GM19468 (cell line): ENCODE measurements at regions not wholly inside any gene's neighbourhood (a gene's known extent, or its start where the extent isn't known, plus 50 kb on each side); places are given as distances from the start of the nearest gene placed in this dataset.
"Not testable (repeated sequence)": the region's sequence is repeated elsewhere in the genome, so short reads cannot be mapped to it uniquely, and the experiment has no call there.

ENCODE experiments used
- ATAC-seq: cut with Tn5 transposase; IDR thresholded peaks from one replicate; pipeline ENCODE4 v1.9.1; 2021; ENCODE audit warnings: mild to moderate bottlenecking, moderate library complexity, moderate number of reproducible peaks; ENCODE audit not compliant: unreplicated experiment; ENCODE audit errors: extremely low read depth

- no peak for ATAC-seq
Measured at GRCh38 chr7:10474048-10474447, 499.6 kb upstream of the PHF14 start.

DNA sequence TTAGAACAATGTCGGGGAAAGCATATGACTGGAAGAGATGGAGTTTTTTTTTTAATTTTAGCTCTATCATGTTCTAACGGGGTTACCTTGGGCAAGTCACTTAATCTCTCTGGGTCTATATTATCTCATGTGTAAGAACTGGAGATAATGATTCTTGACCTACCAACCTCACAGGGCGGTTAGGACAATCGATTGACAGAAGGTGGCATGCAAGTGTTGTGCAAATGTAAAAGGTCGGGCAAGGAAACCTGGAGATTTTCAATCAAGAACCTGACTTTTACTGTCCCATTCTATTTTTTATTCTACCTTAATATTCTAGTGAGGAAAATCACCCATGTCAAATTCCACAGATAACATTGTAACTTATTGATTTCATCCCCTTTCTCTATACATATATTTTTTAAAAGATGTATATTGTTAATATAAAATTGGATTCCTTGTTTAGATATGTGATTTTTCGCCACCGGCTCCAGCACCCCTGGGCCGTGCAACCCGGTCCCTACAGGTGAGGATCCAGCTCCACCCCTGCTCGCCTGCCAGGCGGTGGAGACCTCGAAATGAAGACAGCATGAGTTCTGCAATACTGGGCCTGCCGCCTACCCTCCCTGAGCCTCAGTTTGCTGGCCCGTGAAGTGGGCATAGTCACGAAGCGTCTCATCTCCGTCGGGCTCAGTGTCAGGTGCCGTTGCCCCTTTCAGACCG lies 497.6 kb upstream of the PHF14 start:
- ATAC-seq: no peak

GRCh38 chr7:10476642-10477041 lies 497.0 kb upstream of the PHF14 start:
- ATAC-seq: no peak

GRCh38 chr7:10483671-10484070 lies 490.0 kb upstream of the PHF14 start:
- ATAC-seq: no peak

GRCh38 chr7:10484767-10485166 lies 488.9 kb upstream of the PHF14 start:
- ATAC-seq: no peak

DNA sequence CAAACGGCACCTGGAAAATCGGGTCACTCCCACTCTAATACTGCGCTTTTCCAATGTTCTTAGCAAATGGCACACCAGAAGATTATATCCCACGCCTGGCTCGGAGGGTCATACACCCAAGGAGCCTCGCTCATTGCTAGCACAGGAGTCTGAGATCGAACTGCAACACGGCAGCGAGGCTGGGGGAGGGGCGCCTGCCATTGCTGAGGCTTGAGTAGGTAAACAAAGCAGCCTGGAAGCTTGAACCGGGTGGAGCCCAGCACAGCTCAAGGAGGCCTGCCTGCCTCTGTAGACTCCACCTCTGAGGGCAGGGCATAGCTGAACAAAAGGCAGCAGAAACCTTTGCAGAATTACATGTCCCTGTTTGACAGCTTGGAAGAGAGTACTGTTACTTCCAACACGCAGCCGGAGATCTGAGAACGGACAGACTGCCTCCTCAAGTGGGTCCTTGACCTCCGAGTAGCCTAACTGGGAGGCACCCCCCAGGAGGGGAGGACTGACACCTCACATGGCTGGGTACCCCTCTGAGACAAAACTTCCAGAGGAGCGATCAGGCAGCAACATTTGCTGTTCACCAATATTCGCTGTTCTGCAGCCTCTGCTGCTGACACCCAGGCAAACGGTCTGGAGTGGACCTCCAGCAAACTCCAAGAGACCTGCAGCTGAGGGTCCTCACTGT lies 472.3 kb upstream of the PHF14 start:
- not testable (repeated sequence) for ATAC-seq

GRCh38 chr7:10507032-10507431 lies 466.6 kb upstream of the PHF14 start:
- no peak for ATAC-seq

GRCh38 chr7:10521306-10521705 lies 452.4 kb upstream of the PHF14 start:
- ATAC-seq: no peak

DNA sequence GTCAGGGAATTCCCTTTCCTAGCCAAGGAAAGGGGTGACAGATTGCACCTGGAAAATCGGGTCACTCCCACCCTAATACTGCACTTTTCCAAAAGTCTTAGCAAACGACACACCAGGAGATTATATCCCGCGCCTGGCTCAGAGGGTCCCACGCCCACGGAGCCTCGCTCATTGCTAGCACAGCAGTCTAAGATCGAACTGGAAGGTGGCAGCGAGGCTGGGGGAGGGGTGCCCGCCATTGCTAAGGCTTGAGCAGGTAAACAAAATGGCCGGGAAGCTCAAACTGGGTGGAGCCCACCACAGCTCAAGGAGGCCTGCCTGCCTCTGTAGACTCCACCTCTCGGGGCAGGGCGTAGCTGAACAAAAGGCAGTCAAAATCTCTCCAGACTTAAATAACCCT lies 440.2 kb upstream of the PHF14 start:
- not testable (repeated sequence) for ATAC-seq

- ATAC-seq: no peak
Measured at GRCh38 chr7:10536561-10536960, 437.1 kb upstream of the PHF14 start.

DNA sequence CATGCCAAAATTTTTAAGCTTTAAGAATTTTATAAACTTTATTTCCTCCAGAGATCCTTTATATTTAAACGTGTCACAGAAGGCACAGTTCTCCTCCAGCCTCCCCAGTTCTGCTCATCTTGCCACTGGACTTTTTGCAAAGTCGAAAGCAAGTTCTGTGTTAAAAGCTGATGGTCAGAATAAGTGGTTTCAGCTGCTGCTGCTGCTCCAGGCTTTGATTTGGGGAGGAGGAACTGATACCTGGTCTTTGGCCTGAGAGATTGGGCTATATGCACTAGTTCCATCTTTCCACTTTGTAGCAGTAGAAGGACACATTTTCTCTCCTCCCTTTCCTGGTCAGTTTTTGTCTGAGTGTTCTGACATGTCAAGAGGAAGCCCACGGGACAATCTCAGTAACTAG lies 435.9 kb upstream of the PHF14 start:
- ATAC-seq: no peak

DNA sequence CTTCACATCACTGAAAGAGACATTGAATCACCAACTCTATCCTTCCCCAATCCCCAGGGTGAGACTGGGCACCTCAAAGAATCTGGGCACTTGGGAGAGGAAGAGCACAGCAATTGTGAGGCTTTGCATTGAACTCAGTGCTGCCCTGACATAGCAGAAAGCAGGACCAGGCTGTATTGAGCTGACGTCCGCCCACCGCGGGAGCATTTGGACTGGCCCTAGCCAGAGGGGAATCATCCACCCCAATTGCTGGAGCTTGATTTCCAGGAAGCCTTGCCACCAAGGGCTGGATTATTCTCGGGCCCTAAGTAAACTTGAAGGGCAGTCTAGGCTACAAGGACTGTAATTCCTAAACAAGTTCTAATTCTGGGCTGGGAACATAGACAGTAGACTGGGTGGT lies 416.3 kb upstream of the PHF14 start:
- ATAC-seq: no peak

DNA sequence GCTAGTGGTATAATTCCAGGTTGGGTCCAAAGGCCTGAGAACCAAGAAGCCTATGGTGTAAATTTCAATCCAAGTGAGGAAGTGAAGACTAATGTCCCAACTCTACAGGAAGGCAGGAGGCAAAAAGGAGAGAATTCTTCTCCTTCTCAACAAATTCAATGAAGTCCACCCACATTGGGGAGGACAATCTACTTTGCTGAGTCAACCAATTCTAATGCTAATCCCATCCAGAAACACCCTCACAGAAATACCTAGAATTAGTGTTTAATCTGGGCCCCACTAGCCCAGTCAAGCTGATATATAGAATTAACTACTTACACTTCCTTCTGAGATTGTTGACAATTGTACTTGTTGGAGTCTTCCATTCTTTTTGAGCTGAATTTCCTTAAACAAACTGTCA lies 413.2 kb upstream of the PHF14 start:
- no peak for ATAC-seq

GRCh38 chr7:10568891-10569290 lies 404.8 kb upstream of the PHF14 start:
- no peak for ATAC-seq

- no peak for ATAC-seq
Measured at GRCh38 chr7:10571759-10572158, 401.9 kb upstream of the PHF14 start.

DNA sequence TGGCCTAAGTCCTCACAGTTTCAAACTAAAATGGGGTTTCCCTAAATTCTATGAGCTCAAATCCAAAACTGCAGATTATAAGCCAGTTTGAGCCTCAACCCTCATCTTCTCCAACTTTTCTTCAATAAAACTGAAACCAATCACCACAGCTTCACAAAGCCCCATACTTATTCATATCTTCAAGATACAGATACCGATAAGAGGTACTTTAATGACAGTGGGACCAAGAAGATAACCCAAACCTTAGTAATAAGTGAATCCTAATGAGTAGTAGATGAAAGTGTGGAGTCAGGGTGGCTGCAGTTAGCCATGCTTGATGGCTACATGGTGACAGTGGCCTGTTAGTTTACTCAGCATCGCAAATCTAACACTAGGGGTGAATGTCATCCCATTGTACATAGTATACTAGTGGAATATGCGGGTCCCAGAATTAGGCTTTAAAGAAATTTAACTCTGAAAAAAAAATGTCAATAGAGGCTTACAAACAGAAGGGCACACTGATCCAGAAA lies 395.8 kb upstream of the PHF14 start:
- ATAC-seq: no peak

DNA sequence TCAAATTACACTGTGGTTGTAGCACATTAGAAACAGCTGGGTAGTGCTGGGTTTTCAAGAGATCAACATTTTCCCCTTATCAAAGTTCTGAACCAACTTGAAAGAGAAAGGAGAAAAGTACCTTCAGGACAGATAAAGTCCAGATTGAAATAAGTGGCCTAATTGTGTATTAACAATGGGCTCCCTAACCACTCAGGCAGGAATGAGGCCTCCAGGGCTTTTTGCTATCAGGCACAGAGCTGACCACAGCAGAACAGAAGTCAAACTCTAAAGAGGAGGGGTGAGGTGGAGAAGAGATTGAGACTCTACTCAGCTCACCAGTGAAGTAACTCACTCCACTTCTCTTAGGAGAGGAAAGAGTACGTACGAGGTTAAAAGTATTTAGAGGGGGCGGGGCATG lies 394.1 kb upstream of the PHF14 start:
- no peak for ATAC-seq

- no peak for ATAC-seq
Measured at GRCh38 chr7:10584886-10585285, 388.8 kb upstream of the PHF14 start.

- no peak for ATAC-seq
Measured at GRCh38 chr7:10588084-10588483, 385.6 kb upstream of the PHF14 start.

- no peak for ATAC-seq
Measured at GRCh38 chr7:10592604-10593003, 381.1 kb upstream of the PHF14 start.

- ATAC-seq: no peak
Measured at GRCh38 chr7:10593080-10593479, 380.6 kb upstream of the PHF14 start.

DNA sequence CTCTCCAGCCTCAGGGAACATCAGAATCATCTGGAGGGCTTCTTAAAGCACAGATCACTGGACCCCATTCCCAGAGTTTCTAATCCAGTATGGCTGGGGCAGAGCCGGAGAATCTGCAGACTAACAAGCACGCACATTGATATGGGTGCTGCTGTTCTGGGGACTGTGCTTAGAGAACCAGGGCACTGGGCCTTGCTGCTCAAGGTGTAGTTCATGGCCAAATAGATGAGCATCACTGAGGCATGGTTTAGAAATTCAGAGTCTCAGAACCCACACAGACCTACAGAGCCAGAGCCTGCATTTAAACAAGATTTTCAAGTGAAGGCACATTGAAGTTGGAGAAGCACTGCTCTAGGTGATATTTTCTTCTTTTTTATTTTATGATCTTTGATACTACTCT lies 376.8 kb upstream of the PHF14 start:
- ATAC-seq: no peak
